Sigmoid colon (tissue), 3 donors: ENCODE measurements at regions not wholly inside any gene's neighbourhood (a gene's known extent, or its start where the extent isn't known, plus 50 kb on each side); places are given as distances from the start of the nearest gene placed in this dataset.

ENCODE experiments used
- CTCF ChIP-seq, 4 experiments: fragments of 450-650 bp in 3 of 4; fragments of 200-600 bp in 1 of 4; IDR thresholded peaks; one replicate each; pipeline ENCODE4 v1.5.1; 2016 to 2019; ENCODE audit warnings: antibody characterized with exemption in 4 of 4, mild to moderate bottlenecking in 3 of 4, moderate library complexity in 2 of 4
- POLR2A ChIP-seq, 2 donors: fragments of 450-650 bp; IDR thresholded peaks; one replicate each; pipeline ENCODE4 v1.6.1; 2016; ENCODE audit warnings: antibody characterized with exemption in 2 of 2, mild to moderate bottlenecking in 2 of 2, moderate library complexity in 2 of 2

GRCh38 chr6:128672023-128672422, 151.6 kb upstream of the PTPRK start:
- TF ChIP-seq CTCF (IDR thresholded peaks at IDR 0.05) (no peak), POLR2A (IDR thresholded peaks at IDR 0.05) (no peak)
